Activated T-cell treated with anti-CD3 and anti-CD28 coated beads, Interleukin-2, amount 50 U/mL, for 72 hours (primary cell): ENCODE measurements at regions not wholly inside any gene's neighbourhood (a gene's known extent, or its start where the extent isn't known, plus 50 kb on each side); places are given as distances from the start of the nearest gene placed in this dataset.
"Not testable (repeated sequence)": the region's sequence is repeated elsewhere in the genome, so short reads cannot be mapped to it uniquely, and the experiment has no call there.

Source experiments
- ATAC-seq, 2 donors: fragments of 150-1000 bp; cut with Tn5 transposase; replicated peaks in 1 of 2; 2 replicates each; pipeline ENCODE4 v1.10.0; 2021; ENCODE audit warnings: moderate library complexity in 2 of 2, mild to moderate bottlenecking in 1 of 2
- DNase-seq, 2 donors: peaks; one replicate each; pipeline ENCODE4 v3.0.0; 2021 to 2022; ENCODE audit warnings: mixed read lengths in 1 of 2
- H3K27ac Mint-ChIP-seq: one replicate; pipeline ENCODE4 v1.8.0; 2022; ENCODE audit warnings: mild to moderate bottlenecking, moderate library complexity, mixed read lengths
- H3K27me3 Mint-ChIP-seq: one replicate; pipeline ENCODE4 v1.8.0; 2022; ENCODE audit warnings: low read depth, mixed read lengths
- H3K36me3 Mint-ChIP-seq, 2 donors: one replicate each; pipeline ENCODE4 v1.8.0; 2022; ENCODE audit warnings: mixed read lengths in 2 of 2, mild to moderate bottlenecking in 1 of 2; ENCODE audit not compliant: insufficient read depth in 2 of 2
- H3K4me1 Mint-ChIP-seq: one replicate; pipeline ENCODE4 v1.8.0; 2022; ENCODE audit warnings: low read depth, mixed read lengths
- H3K4me3 Mint-ChIP-seq, 2 donors: one replicate each; pipeline ENCODE4 v1.8.0; 2022; ENCODE audit warnings: mild to moderate bottlenecking in 2 of 2, mixed read lengths in 2 of 2, moderate library complexity in 2 of 2
- H3K9me3 Mint-ChIP-seq, 2 donors: one replicate each; pipeline ENCODE4 v1.8.0; 2022; ENCODE audit warnings: mixed read lengths in 2 of 2

DNA sequence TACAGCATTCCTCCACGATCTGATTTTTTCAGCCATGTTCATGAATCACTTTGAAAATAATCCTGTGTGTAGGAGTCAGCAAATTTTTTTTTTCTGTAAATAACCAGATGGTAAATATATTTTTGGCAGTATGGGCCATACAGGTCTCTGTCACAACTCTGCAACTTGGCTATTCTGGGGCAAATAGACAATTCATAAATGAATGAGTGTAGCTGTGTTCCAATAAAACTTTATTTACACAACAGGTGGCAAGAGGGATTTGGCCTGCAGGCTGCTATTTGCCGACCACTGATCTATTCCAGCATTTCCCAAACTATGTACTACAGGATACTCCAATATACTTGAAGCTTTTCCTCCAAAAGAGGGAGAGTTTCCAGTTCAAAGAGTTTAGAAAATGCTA is 78.7 kb upstream of the SVIL start:
- H3K4me1 Mint-ChIP-seq = peaks cover 18% of the 10 kb centered on the region
- no peak for ATAC-seq
- no peaks in the 10 kb centered on the region for H3K9me3 Mint-ChIP-seq
- H3K36me3 Mint-ChIP-seq = peaks cover 0 to 6% of the 10 kb centered on the region in 2 donors
- H3K27ac Mint-ChIP-seq = no peak overlapping the region
- DNase-seq = no peak
- H3K27me3 Mint-ChIP-seq = no peaks in the 10 kb centered on the region
- H3K4me3 Mint-ChIP-seq = no peak overlapping the region

DNA sequence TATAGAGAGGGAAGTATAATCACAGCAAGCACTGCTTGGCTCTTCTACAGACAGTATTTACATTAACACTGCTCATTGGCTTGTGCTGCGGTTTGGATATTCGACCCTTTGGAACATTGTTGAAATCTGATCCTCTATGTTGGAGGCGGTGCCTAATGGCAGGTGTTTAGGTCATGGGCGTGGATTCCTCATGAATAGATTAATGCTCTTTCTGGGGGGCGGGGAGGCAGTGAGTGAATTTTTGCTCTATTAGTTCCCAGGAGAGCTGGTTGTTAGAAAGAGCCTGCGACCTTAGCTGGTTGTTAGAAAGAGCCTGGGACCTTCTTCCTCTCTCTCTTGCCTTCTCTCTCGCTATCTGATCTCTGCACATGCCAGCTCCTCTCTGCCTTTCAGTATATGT is 77.3 kb upstream of the SVIL start:
- peaks cover 18% of the 10 kb centered on the region for H3K4me1 Mint-ChIP-seq
- no peaks in the 10 kb centered on the region for H3K27me3 Mint-ChIP-seq
- no peak overlapping the region for H3K27ac Mint-ChIP-seq
- no peak for DNase-seq
- peaks cover 2 to 7% of the 10 kb centered on the region in 2 donors for H3K36me3 Mint-ChIP-seq
- ATAC-seq = no peak
- no peaks in the 10 kb centered on the region for H3K9me3 Mint-ChIP-seq
- no peak overlapping the region for H3K4me3 Mint-ChIP-seq

DNA sequence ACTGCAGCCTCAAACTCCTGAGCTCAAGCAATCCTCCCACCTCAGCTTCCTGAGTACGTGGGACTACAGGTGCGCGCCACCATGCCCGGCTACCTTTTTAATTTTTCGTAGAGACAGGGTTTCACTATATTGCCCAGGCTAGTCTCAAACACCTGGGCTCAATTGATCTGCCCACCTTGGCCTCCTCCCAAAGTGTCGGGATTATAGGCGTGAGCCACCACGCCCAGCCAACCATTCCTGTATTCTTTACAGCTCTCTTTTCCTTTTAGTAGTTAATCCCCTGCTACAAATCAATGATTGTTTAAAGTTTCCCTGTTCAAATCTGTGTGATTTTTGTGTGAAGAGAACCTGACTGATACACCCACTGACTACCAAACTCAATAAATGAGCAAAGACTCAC is 75.4 kb upstream of the SVIL start:
- H3K27ac Mint-ChIP-seq = no peak overlapping the region
- ATAC-seq (no peak), DNase-seq (no peak)
- peaks cover 3 to 5% of the 10 kb centered on the region in 2 donors for H3K36me3 Mint-ChIP-seq
- peaks cover 0 to 5% of the 10 kb centered on the region in 2 donors for H3K9me3 Mint-ChIP-seq
- H3K27me3 Mint-ChIP-seq = no peaks in the 10 kb centered on the region
- no peak overlapping the region for H3K4me3 Mint-ChIP-seq
- H3K4me1 Mint-ChIP-seq = peaks cover 13% of the 10 kb centered on the region

DNA sequence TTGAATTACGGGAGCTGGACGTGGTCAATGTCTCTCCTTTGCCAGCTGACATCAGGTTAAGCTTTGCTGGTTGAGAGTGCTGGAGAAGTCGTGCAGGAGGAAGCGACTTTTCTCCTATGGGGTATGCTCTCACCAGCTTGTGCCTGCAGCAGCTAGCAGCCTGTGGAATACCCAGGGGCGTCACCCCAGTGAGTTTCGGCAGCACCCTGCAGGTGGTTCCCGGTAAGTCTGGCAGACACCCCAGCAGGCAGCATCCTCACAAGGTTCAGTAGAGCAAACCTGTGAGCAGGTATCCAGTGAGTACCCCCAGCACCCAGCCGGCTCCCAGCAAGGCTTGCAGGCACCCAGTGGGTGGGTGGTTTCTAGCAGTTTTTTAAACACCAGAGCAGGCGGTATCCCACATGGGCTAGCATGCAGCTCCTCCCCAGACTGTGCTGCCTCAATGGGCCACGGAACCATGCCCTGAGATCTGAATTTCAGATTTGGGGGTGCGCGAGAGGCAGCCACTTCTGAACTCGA is 74.8 kb upstream of the SVIL start:
- H3K4me3 Mint-ChIP-seq = no peak overlapping the region
- DNase-seq (no peak), ATAC-seq (no peak)
- H3K27ac Mint-ChIP-seq = no peak overlapping the region
- H3K9me3 Mint-ChIP-seq = peaks cover 0 to 5% of the 10 kb centered on the region in 2 donors
- peaks cover 8% of the 10 kb centered on the region for H3K4me1 Mint-ChIP-seq
- no peaks in the 10 kb centered on the region for H3K27me3 Mint-ChIP-seq
- peaks cover 3 to 5% of the 10 kb centered on the region in 2 donors for H3K36me3 Mint-ChIP-seq

DNA sequence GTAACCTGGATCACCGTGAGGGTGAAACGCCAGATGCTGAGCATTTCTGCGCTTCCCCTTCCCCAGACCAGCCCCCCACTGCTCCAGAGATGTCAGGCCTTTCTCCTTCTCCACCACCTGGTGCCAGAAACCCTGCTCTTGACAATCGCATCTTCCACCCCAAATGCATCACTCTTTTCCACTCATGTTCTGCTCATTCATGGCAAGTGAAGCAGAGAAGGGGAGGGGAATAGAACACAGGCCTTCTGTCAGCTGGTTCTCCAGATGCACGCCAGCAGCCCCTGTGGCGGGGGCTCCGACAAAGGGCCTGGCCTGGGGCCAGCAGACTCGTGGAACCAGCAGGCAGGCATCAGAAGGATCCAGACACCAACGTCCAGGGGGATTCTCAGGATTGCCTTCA is 68.5 kb upstream of the SVIL start:
- Mint-ChIP-seq H3K9me3 (peaks cover 0 to 5% of the 10 kb centered on the region in 2 donors), H3K4me1 (peaks cover 31% of the 10 kb centered on the region), H3K4me3 (peak overlapping the region; percentile 76 to 89), H3K36me3 (peaks cover 3 to 5% of the 10 kb centered on the region in 2 donors), H3K27me3 (no peaks in the 10 kb centered on the region), H3K27ac (no peak overlapping the region)
- DNase-seq (no peak), ATAC-seq (no peak)

DNA sequence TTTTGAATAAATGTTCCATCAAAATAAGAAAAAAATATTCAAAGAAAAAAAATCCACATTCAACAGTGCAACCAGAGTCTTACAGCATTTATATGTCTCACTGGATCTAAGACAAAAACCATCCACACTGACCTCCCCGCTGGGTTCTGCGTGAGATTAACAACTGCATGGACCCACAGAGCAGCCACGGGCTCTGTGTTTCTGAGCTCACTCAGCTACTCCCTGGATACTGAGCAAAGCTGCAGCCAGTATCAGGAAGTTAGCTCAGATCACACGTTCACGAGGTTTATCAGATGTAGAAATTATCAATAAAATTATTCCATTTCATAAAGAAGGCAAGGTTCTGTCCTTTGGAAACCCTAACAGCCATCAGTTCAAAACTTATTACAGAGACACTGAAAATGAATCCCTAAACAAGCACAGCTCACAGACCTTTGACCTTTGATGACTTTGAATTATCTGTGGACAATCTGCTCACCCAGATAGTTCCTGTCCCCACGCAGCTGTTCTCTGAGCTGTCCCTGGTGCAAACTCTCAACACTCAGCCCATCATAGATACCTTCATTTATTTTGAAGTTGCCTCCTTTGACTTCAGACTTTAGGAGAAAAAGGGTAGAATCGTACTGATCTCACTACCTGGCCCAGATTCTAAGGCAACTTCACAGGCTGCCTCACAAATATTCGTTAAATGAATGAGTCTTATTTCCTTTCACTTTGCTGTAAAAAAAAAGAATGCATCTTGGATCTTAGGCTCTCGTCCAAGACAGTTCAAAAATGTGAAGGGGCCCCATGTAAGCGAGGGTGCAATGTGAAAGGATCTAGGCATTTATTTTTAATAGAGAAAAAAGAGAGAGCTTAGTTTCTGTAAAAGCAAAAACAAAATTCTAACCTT is 67.7 kb upstream of the SVIL start:
- Mint-ChIP-seq H3K36me3 (peaks cover 3 to 5% of the 10 kb centered on the region in 2 donors), H3K4me3 (peak overlapping the region; percentile 76 to 89), H3K9me3 (peaks cover 0 to 5% of the 10 kb centered on the region in 2 donors), H3K27ac (peak overlapping the region; percentile 90), H3K4me1 (peaks cover 31% of the 10 kb centered on the region), H3K27me3 (no peaks in the 10 kb centered on the region)
- ATAC-seq = peak in 1 of 2 donors; percentile 56
- DNase-seq = no peak

DNA sequence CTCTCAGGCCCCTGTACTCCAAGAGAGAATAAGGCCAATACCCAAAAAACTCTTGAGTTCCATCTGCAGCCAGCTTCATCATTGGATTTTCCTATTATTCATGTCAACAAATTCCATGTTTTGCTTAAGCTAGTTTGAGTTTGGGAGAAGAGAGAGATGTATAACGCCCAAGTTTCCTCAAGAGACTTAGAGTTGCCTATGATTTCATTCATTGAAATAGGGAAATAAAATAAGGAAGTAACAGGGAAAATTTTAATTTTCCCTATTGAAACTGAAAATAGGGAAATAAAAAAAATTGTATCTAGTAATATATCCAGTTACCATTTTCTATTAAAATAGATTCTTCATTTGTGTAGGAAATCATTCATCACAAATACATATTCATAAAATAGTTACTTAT is 66.5 kb upstream of the SVIL start:
- no peak for ATAC-seq
- no peak overlapping the region for H3K27ac Mint-ChIP-seq
- no peak overlapping the region for H3K4me3 Mint-ChIP-seq
- peaks cover 0 to 3% of the 10 kb centered on the region in 2 donors for H3K9me3 Mint-ChIP-seq
- peaks cover 31% of the 10 kb centered on the region for H3K4me1 Mint-ChIP-seq
- DNase-seq = no peak
- H3K27me3 Mint-ChIP-seq = no peaks in the 10 kb centered on the region
- H3K36me3 Mint-ChIP-seq = no peaks in the 10 kb centered on the region

DNA sequence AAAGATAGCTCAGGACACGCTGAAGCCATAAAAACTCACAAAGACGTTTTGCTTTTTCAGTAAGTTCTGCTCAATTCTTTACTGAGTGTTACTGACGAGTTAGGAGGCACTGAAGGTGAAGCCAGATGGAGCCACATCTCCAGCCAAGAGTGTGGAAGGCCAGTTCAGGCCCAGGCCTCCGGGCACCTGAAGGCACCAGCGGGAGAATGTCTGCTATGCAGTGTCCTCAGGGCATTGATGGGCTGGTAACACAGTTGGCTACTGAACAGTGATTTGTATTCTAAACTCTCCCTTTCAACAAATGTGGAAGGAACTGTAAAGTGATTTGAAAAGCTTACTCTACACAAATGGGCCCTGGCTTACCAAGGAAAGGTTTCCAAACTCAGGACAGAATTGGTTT is 64.8 kb upstream of the SVIL start:
- H3K4me3 Mint-ChIP-seq = no peak overlapping the region
- no peaks in the 10 kb centered on the region for H3K9me3 Mint-ChIP-seq
- H3K4me1 Mint-ChIP-seq = peaks cover 31% of the 10 kb centered on the region
- no peak overlapping the region for H3K27ac Mint-ChIP-seq
- no peak for DNase-seq
- ATAC-seq = no peak
- no peaks in the 10 kb centered on the region for H3K27me3 Mint-ChIP-seq
- H3K36me3 Mint-ChIP-seq = no peaks in the 10 kb centered on the region

DNA sequence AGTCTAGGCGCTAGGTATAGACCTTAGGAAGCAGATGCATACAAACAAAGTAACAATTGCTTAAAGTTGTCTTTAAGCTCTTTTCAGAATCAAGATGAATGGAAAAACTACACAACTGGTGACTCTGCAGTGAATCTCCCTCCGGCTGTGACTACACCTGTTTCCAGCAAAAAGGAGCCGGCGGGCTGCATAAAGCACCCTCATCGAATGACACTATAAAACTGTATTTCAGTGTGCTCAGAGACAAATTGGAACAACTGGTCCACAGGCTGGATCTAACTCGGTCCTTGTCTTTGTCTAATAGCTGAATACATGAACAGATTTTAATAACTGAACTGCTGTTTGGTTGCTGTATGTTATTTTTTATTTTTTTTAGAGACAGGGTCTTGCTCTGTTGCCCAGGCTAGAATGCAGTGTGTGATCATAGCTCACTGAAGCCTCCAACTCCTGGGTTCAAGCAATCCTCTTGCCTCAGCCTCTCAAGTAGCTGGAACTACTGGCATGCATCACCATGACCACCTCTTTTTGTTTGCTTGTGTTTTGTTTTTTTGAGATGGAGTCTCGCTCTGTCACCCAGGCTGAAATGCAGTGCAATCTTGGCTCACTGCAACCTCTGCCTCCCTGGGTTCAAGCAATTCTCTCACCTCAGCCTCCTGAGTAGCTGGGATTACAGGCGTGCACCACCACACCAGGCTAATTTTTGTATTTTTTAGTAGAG is 64.2 kb upstream of the SVIL start:
- H3K27ac Mint-ChIP-seq = no peak overlapping the region

DNA sequence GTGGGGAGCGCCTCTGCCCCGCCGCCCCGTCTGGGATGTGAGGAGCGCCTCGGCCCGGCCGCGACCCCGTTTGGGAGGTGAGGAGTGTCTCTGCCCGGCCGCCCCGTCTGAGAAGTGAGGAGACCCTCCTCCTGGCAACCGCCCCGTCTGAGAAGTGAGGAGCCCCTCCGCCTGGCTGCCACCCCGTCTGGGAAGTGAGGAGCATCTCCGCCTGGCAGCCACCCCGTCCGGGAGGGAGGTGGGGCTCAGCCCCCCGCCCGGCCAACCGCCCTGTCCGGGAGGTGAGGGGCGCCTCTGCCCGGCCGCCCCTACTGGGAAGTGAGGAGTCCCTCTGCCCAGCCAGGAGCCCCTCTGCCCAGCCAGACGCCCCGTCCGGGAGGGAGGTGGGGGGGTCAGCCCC is 61.8 kb upstream of the SVIL start:
- peaks cover 12% of the 10 kb centered on the region for H3K4me1 Mint-ChIP-seq
- H3K9me3 Mint-ChIP-seq, ATAC-seq, H3K27me3 Mint-ChIP-seq, DNase-seq, H3K4me3 Mint-ChIP-seq, H3K36me3 Mint-ChIP-seq, H3K27ac Mint-ChIP-seq: not testable (repeated sequence)

More for the DNA sequence above, 64.2 kb upstream of the SVIL start:
- no peak for DNase-seq
- no peaks in the 10 kb centered on the region for H3K27me3 Mint-ChIP-seq
- H3K36me3 Mint-ChIP-seq = no peaks in the 10 kb centered on the region
- ATAC-seq = no peak
- peaks cover 26% of the 10 kb centered on the region for H3K4me1 Mint-ChIP-seq
- no peak overlapping the region for H3K4me3 Mint-ChIP-seq
- no peaks in the 10 kb centered on the region for H3K9me3 Mint-ChIP-seq

DNA sequence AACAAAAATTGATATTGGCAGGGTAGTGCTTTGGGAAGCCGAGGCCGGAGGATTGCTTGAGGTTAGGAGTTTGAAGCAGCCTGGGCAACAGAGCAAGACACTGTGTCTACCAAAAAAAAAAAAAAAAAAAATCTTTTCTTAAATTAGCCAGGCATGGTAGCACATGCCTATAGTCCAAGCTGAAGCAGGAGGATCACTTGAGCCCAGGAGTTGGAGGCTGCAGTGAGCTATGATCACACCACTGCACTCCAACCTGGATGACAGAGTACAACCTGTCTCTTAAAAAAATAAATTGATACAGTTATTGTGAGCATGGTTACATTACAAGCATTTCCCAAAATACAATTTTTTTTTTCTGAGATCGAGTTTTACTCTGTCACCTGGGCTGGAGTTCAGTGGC is 59.4 kb upstream of the SVIL start:
- no peak overlapping the region for H3K4me3 Mint-ChIP-seq
- no peaks in the 10 kb centered on the region for H3K36me3 Mint-ChIP-seq
- no peak overlapping the region for H3K27ac Mint-ChIP-seq
- no peaks in the 10 kb centered on the region for H3K27me3 Mint-ChIP-seq
- DNase-seq (no peak), ATAC-seq (no peak)
- H3K4me1 Mint-ChIP-seq = peaks cover 14% of the 10 kb centered on the region
- no peaks in the 10 kb centered on the region for H3K9me3 Mint-ChIP-seq

DNA sequence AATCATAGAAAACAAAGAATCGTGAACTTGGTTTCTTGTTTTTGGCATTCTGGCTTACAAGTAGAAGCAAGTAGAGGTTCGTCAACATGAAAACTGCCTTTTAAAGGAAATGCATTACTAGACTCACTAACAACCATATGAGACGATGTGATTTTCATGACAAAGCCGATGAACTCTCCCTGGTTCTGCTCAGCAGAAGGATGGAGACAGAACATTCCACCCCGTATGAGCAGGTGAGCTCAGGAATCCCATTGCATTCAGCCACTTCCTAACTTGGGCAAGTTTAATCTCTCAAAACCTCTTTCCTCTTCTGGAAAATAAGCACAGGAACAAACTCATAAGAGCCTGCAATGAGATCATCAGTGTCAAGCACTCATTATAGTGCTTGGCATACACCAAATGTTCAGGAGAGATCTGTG is 57.4 kb upstream of the SVIL start:
- H3K4me3 Mint-ChIP-seq = no peak overlapping the region
- H3K4me1 Mint-ChIP-seq = peaks cover 27% of the 10 kb centered on the region
- H3K27ac Mint-ChIP-seq = no peak overlapping the region
- H3K9me3 Mint-ChIP-seq = no peaks in the 10 kb centered on the region
- no peaks in the 10 kb centered on the region for H3K36me3 Mint-ChIP-seq
- H3K27me3 Mint-ChIP-seq = no peaks in the 10 kb centered on the region
- no peak for DNase-seq
- no peak for ATAC-seq

DNA sequence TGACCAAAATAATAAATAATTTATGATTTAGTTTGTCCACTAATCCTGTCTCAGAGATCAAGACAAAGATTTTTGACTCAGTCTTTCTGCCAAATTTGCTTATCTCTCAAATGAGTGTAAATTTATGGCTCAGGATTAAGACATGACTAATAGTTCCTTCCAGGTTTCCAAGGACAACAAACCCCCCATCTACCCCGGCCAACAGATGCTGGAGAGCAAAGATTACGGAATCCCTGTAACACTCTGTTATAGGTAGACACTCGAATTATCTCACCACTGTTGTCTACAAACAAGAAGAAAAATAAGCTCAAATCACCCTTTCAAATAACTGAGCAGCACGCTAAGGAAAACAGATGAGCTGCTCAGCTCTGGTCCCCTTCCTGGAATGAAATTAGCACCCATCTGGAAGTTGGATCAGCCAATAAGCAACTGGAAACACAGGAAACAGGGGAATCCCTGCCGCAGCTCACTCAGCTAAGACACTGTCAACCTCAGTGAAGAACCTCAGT is 56.8 kb upstream of the SVIL start:
- no peaks in the 10 kb centered on the region for H3K36me3 Mint-ChIP-seq
- H3K4me1 Mint-ChIP-seq = peaks cover 28% of the 10 kb centered on the region
- no peaks in the 10 kb centered on the region for H3K9me3 Mint-ChIP-seq
- no peak for ATAC-seq
- DNase-seq = no peak
- H3K4me3 Mint-ChIP-seq = no peak overlapping the region
- H3K27me3 Mint-ChIP-seq = no peaks in the 10 kb centered on the region
- no peak overlapping the region for H3K27ac Mint-ChIP-seq
